Upper lobe of left lung (tissue), 4 donors: ENCODE measurements at regions not wholly inside any gene's neighbourhood (a gene's known extent, or its start where the extent isn't known, plus 50 kb on each side); places are given as distances from the start of the nearest gene placed in this dataset.

Experiments
- CTCF ChIP-seq, 6 experiments: fragments of 450-650 bp in 4 of 6; fragments of 200-600 bp in 2 of 6; sonication (generic) in 2 of 6; IDR thresholded peaks; one replicate each; pipeline ENCODE4 v1.5.1; 2016 to 2019; ENCODE audit warnings: antibody characterized with exemption in 6 of 6
- POLR2A ChIP-seq, 4 donors: fragments of 450-650 bp; IDR thresholded peaks; one replicate each; pipeline ENCODE4 v1.5.1; 2016 to 2017; ENCODE audit warnings: antibody characterized with exemption in 4 of 4, mild to moderate bottlenecking in 2 of 4
- POLR2AphosphoS5 ChIP-seq, 2 donors: sonication (generic); formaldehyde crosslinking; IDR thresholded peaks; one replicate each; pipeline ENCODE4 v1.5.1; 2017; ENCODE audit warnings: antibody characterized with exemption in 2 of 2

GRCh38 chr22:27032091-27032761, 374.8 kb downstream of the MIAT start:
- TF ChIP-seq POLR2A (IDR thresholded peaks at IDR 0.05) (no peak), CTCF (IDR thresholded peaks at IDR 0.05) (no peak), POLR2AphosphoS5 (IDR thresholded peaks at IDR 0.05) (no peak)
